ENCODE measurements at regions not wholly inside any gene's neighbourhood (a gene's known extent, or its start where the extent isn't known, plus 50 kb on each side); places are given as distances from the start of the nearest gene placed in this dataset.
A peak's percentile ranks its signal among the peaks of the same experiment; 100 is the strongest.

DNA sequence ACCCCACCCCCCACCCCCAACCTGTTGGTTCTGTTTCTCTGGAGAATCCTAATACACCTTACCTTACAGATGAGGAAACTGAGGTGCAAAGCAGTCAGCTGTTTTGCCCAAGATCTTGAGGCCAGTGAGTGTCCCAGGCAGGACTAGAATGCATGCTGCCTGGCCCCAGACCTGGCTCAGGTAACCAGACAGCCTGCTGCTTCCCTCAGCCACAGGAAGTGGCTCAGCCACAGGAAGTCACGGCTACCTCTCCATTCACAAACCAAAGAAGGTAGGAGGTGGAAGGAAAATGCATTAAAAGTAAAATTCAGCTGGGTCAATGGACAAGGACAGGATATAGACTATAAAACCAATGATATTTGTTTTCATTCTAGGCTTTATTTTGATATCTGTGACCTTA, 517.6 kb downstream of the CD83 start:
- WGBS: no CpG with 5 or more reads among the region's 1 CpG
- Histone ChIP-seq H3K9ac (ENCODE audit: low read depth, low read length) (no peak overlapping the region), H3K9me3 (ENCODE audit: insufficient read depth, low read depth, low read length) (no peaks in the 10 kb centered on the region), H3K36me3 (ENCODE audit: insufficient read depth, low read length) (no peaks in the 10 kb centered on the region), H3K4me1 (ENCODE audit: insufficient read depth, low read length) (peaks cover 21% of the 10 kb centered on the region), H3K27ac (ENCODE audit: low read depth, low read length) (no peak overlapping the region), H3K27me3 (ENCODE audit: insufficient read depth, low read length) (no peaks in the 10 kb centered on the region), H3K4me3 (ENCODE audit: low read length) (no peak overlapping the region)

- Histone ChIP-seq H3K4me1 (ENCODE audit: insufficient read depth, low read length) (peaks cover 28% of the 10 kb centered on the region), H3K27me3 (ENCODE audit: insufficient read depth, low read length) (no peaks in the 10 kb centered on the region), H3K27ac (ENCODE audit: low read depth, low read length) (no peak overlapping the region), H3K36me3 (ENCODE audit: insufficient read depth, low read length) (no peaks in the 10 kb centered on the region), H3K9ac (ENCODE audit: low read depth, low read length) (no peak overlapping the region), H3K4me3 (ENCODE audit: low read length) (no peak overlapping the region), H3K9me3 (ENCODE audit: insufficient read depth, low read depth, low read length) (no peaks in the 10 kb centered on the region)
- WGBS: 87% methylated on average over 6 of the region's 6 CpGs
These were observed 518.5 kb downstream of the CD83 start for GRCh38 chr6:14635934-14636591.

DNA sequence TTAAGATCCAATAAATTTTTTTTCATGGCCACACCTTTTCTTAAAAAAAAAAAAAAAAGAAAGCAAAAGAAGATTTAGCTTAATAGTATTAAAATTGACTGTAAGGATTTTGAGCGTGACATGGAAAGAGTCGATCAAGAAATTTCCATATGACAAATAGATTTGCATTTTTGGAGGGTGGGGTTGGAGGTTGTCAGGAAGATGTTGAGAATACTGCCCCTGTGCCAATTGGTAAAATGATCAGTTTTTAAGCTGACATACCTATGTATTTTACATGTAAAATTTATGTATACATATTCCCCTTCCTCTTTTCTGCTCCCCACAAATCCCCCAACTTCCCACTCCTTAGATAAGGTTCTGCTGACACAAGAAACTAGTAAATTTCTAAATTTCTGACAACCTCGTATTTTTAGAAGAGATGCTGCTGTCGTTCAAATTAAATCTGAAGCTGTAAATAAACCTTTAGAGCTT, 520.9 kb downstream of the CD83 start:
- peak overlapping the region; percentile 84 for H3K27ac ChIP-seq (ENCODE audit: low read depth, low read length)
- no peak overlapping the region for H3K4me3 ChIP-seq (ENCODE audit: low read length)
- peaks cover 43% of the 10 kb centered on the region for H3K4me1 ChIP-seq (ENCODE audit: insufficient read depth, low read length)
- WGBS: 75% methylated on average over 4 of the region's 4 CpGs
- no peaks in the 10 kb centered on the region for H3K27me3 ChIP-seq (ENCODE audit: insufficient read depth, low read length)
- H3K36me3 ChIP-seq (ENCODE audit: insufficient read depth, low read length): no peaks in the 10 kb centered on the region
- H3K9me3 ChIP-seq (ENCODE audit: insufficient read depth, low read depth, low read length): no peaks in the 10 kb centered on the region
- no peak overlapping the region for H3K9ac ChIP-seq (ENCODE audit: low read depth, low read length)

DNA sequence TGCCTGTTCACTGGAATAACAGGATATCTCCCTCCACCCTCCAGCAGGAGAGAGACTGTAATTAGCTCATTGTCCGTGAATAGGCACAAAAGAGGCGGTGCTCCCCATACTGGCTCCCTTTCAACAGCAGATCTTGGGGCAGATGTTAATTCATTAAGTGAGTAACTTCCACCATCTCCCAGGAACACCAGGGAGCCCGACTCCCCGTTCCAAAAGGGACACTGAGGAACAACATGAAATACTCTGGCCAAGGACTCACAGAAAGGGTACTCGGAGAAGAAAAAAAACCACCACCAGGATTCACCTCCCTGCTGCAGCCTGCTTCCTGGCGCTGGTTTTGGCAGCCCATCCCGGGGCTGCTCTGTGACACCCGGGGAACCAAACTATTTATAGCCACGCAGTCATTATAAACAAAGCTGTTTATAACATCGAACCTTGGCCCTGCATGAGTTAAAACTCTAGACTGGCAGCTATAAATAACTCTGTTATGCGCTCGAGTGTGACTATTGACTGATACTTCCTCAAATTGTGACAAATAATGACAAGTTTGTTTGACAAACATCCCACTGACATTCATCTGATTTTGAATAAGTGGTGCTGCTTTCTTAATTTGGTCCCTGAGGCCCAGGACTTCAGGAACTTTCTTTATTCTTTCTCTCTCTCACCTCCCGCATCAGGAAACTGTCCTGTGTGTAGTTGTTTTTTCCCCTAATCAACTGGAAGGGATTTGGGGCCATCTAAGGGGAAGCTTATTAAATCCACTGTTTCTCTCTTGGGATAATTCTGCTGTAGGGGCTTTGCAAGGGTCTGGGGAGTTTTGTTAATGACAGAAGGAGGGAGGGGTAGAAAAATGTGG, 521.6 kb downstream of the CD83 start:
- Histone ChIP-seq H3K36me3 (ENCODE audit: insufficient read depth, low read length) (no peaks in the 10 kb centered on the region), H3K27ac (ENCODE audit: low read depth, low read length) (peak overlapping the region; percentile 84), H3K4me1 (ENCODE audit: insufficient read depth, low read length) (peaks cover 43% of the 10 kb centered on the region), H3K9ac (ENCODE audit: low read depth, low read length) (no peak overlapping the region), H3K9me3 (ENCODE audit: insufficient read depth, low read depth, low read length) (no peaks in the 10 kb centered on the region), H3K27me3 (ENCODE audit: insufficient read depth, low read length) (no peaks in the 10 kb centered on the region), H3K4me3 (ENCODE audit: low read length) (no peak overlapping the region)
- WGBS: 35% methylated on average over 12 of the region's 13 CpGs

GRCh38 chr6:14639983-14640599, 522.5 kb downstream of the CD83 start:
- Histone ChIP-seq H3K4me1 (ENCODE audit: insufficient read depth, low read length) (peaks cover 43% of the 10 kb centered on the region), H3K27ac (ENCODE audit: low read depth, low read length) (peak overlapping the region; percentile 84), H3K9ac (ENCODE audit: low read depth, low read length) (peak overlapping the region; percentile 28), H3K4me3 (ENCODE audit: low read length) (peak overlapping the region; percentile 15; the same call in 1 of the 2 replicates), H3K9me3 (ENCODE audit: insufficient read depth, low read depth, low read length) (no peaks in the 10 kb centered on the region), H3K36me3 (ENCODE audit: insufficient read depth, low read length) (no peaks in the 10 kb centered on the region), H3K27me3 (ENCODE audit: insufficient read depth, low read length) (no peaks in the 10 kb centered on the region)
- 16% methylated on average over 12 of the region's 12 CpGs for WGBS

- WGBS: 10% methylated on average over 1 of the region's 2 CpGs
- Histone ChIP-seq H3K27ac (ENCODE audit: low read depth, low read length) (peak overlapping the region; percentile 84; the same call in 1 of the 2 replicates), H3K4me1 (ENCODE audit: insufficient read depth, low read length) (peaks cover 43% of the 10 kb centered on the region), H3K9ac (ENCODE audit: low read depth, low read length) (peak overlapping the region; percentile 28), H3K9me3 (ENCODE audit: insufficient read depth, low read depth, low read length) (no peaks in the 10 kb centered on the region), H3K36me3 (ENCODE audit: insufficient read depth, low read length) (no peaks in the 10 kb centered on the region), H3K4me3 (ENCODE audit: low read length) (peak overlapping the region; percentile 15; the same call in 1 of the 2 replicates), H3K27me3 (ENCODE audit: insufficient read depth, low read length) (no peaks in the 10 kb centered on the region)
These were observed 523.1 kb downstream of the CD83 start for GRCh38 chr6:14640631-14641030.

GRCh38 chr6:14641423-14642135, 524.0 kb downstream of the CD83 start:
- no peak overlapping the region for H3K9ac ChIP-seq (ENCODE audit: low read depth, low read length)
- WGBS: 90% methylated on average over 18 of the region's 18 CpGs
- peaks cover 43% of the 10 kb centered on the region for H3K4me1 ChIP-seq (ENCODE audit: insufficient read depth, low read length)

GRCh38 chr6:14642136-14642505, 524.5 kb downstream of the CD83 start:
- Histone ChIP-seq H3K27me3 (ENCODE audit: insufficient read depth, low read length) (no peaks in the 10 kb centered on the region), H3K9me3 (ENCODE audit: insufficient read depth, low read depth, low read length) (no peaks in the 10 kb centered on the region), H3K4me1 (ENCODE audit: insufficient read depth, low read length) (peaks cover 43% of the 10 kb centered on the region), H3K36me3 (ENCODE audit: insufficient read depth, low read length) (no peaks in the 10 kb centered on the region), H3K9ac (ENCODE audit: low read depth, low read length) (no peak overlapping the region), H3K27ac (ENCODE audit: low read depth, low read length) (no peak overlapping the region), H3K4me3 (ENCODE audit: low read length) (no peak overlapping the region)
- WGBS: 74% methylated on average over 8 of the region's 8 CpGs

More at GRCh38 chr6:14641423-14642135, 524.0 kb downstream of the CD83 start:
- Histone ChIP-seq H3K9me3 (ENCODE audit: insufficient read depth, low read depth, low read length) (no peaks in the 10 kb centered on the region), H3K27me3 (ENCODE audit: insufficient read depth, low read length) (no peaks in the 10 kb centered on the region), H3K27ac (ENCODE audit: low read depth, low read length) (no peak overlapping the region), H3K4me3 (ENCODE audit: low read length) (no peak overlapping the region), H3K36me3 (ENCODE audit: insufficient read depth, low read length) (no peaks in the 10 kb centered on the region)

DNA sequence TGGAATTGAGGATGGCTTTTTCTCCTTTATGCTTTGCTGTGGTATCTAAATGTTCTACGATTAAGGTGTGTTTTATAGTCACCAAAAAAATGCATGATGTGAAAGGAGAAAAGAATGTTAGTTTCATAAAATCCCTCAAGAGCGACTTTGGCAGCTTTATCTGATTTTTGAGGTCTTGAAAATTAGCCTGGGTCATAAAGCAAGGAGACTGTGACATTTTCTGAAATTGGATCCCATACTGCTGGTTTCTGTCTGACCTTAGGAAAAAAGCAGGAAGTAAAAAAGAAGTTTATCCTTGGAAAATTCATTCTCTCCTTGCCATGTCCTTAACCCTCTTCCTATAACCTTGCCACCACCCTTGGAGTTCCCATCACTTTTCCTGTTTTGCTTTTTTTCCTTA, 525.3 kb downstream of the CD83 start:
- no peak overlapping the region for H3K4me3 ChIP-seq (ENCODE audit: low read length)
- H3K9ac ChIP-seq (ENCODE audit: low read depth, low read length): no peak overlapping the region
- H3K4me1 ChIP-seq (ENCODE audit: insufficient read depth, low read length): peaks cover 43% of the 10 kb centered on the region
- no peaks in the 10 kb centered on the region for H3K27me3 ChIP-seq (ENCODE audit: insufficient read depth, low read length)
- no peaks in the 10 kb centered on the region for H3K9me3 ChIP-seq (ENCODE audit: insufficient read depth, low read depth, low read length)
- H3K36me3 ChIP-seq (ENCODE audit: insufficient read depth, low read length): no peaks in the 10 kb centered on the region
- WGBS: 94% methylated on average over 2 of the region's 2 CpGs
- H3K27ac ChIP-seq (ENCODE audit: low read depth, low read length): no peak overlapping the region

GRCh38 chr6:14644381-14644780, 526.8 kb downstream of the CD83 start:
- Histone ChIP-seq H3K36me3 (ENCODE audit: insufficient read depth, low read length) (no peaks in the 10 kb centered on the region), H3K9me3 (ENCODE audit: insufficient read depth, low read depth, low read length) (no peaks in the 10 kb centered on the region), H3K4me3 (ENCODE audit: low read length) (no peak overlapping the region), H3K9ac (ENCODE audit: low read depth, low read length) (no peak overlapping the region), H3K27ac (ENCODE audit: low read depth, low read length) (no peak overlapping the region), H3K4me1 (ENCODE audit: insufficient read depth, low read length) (peaks cover 32% of the 10 kb centered on the region), H3K27me3 (ENCODE audit: insufficient read depth, low read length) (no peaks in the 10 kb centered on the region)
